SK-N-SH (cell line): ENCODE measurements at regions not wholly inside any gene's neighbourhood (a gene's known extent, or its start where the extent isn't known, plus 50 kb on each side); places are given as distances from the start of the nearest gene placed in this dataset.

Source experiments
- CTCF ChIA-PET: fragments of 300-600, 350-600 bp; formaldehyde crosslinking; extraction: SDS; loops from one replicate; lab custom pipeline; 2021; lab: Yijun Ruan, JAX
- POLR2A ChIA-PET: fragments of 350-600 bp; sonication (Branson Sonifier 250); formaldehyde crosslinking; extraction: SDS; loops from one replicate; lab custom pipeline; 2020; ENCODE audit warnings: antibody characterized with exemption, inconsistent platforms; lab: Yijun Ruan, JAX
- DNase-seq: peaks from one replicate; pipeline ENCODE4 v3.0.0; 2012
- H2AFZ ChIP-seq: fragments of 200-600 bp; sonication (generic); 2 replicates; pipeline ENCODE4 v1.8.1; 2016; ENCODE audit warnings: antibody characterized with exemption, mild to moderate bottlenecking, low read depth
- H3F3A ChIP-seq: fragments of 200-600 bp; sonication (generic); replicated peaks from 2 replicates; pipeline ENCODE3; 2016; ENCODE audit warnings: antibody characterized with exemption, mild to moderate bottlenecking; ENCODE audit not compliant: insufficient read depth
- H3K27ac ChIP-seq, 2 experiments: fragments of 200-500 bp in 1 of 2; fragments of 200-600 bp in 1 of 2; sonication (Bioruptor generic) in 1 of 2; sonication (generic), shearing (Covaris generic) in 1 of 2; 2 replicates each; pipeline versions ENCODE4 v1.5.1 to v1.6.1; 2014 to 2016; ENCODE audit warnings: low read depth in 2 of 2, inconsistent platforms in 1 of 2, low read length in 1 of 2, mild to moderate bottlenecking in 1 of 2, mixed read lengths in 1 of 2
- H3K27me3 ChIP-seq: fragments of 200-600 bp; sonication (generic), shearing (Covaris generic); 2 replicates; pipeline ENCODE4 v1.6.1; 2016; ENCODE audit warnings: mixed run types; ENCODE audit not compliant: insufficient read depth
- H3K36me3 ChIP-seq, 2 experiments: fragments of 200-500 bp in 1 of 2; fragments of 200-600 bp in 1 of 2; sonication (Bioruptor generic) in 1 of 2; sonication (generic) in 1 of 2; replicated peaks in 1 of 2; 2 replicates each; pipeline versions ENCODE3 to v1.5.1; 2014 to 2016; ENCODE audit warnings: low read length in 1 of 2, mild to moderate bottlenecking in 1 of 2; ENCODE audit not compliant: insufficient read depth in 2 of 2, control insufficient read depth in 1 of 2
- H3K4me1 ChIP-seq, 2 experiments: fragments of 200-500 bp in 1 of 2; fragments of 200-600 bp in 1 of 2; sonication (Bioruptor generic) in 1 of 2; sonication (generic), shearing (Covaris generic) in 1 of 2; 2 replicates each; pipeline versions ENCODE4 v1.5.1 to v1.6.1; 2014 to 2016; ENCODE audit warnings: low read depth in 1 of 2, low read length in 1 of 2, mixed run types in 1 of 2; ENCODE audit not compliant: insufficient read depth in 2 of 2, control insufficient read depth in 1 of 2
- H3K4me2 ChIP-seq: fragments of 200-600 bp; sonication (generic), shearing (Covaris generic); 2 replicates; pipeline ENCODE4 v1.6.1; 2017; ENCODE audit warnings: mixed run types
- H3K4me3 ChIP-seq, 2 experiments: fragments of 200-500 bp in 1 of 2; fragments of 200-600 bp in 1 of 2; sonication (Bioruptor generic) in 1 of 2; sonication (generic), shearing (Covaris generic) in 1 of 2; 2 replicates each; pipeline versions ENCODE4 v1.5.1 to v1.8.1; 2014 to 2016; ENCODE audit warnings: low read depth in 2 of 2, inconsistent platforms in 1 of 2, low read length in 1 of 2, mild to moderate bottlenecking in 1 of 2, mixed read lengths in 1 of 2, moderate library complexity in 1 of 2
- H3K79me2 ChIP-seq: fragments of 200-600 bp; sonication (generic); 2 replicates; pipeline ENCODE4 v1.8.1; 2017; ENCODE audit warnings: mild to moderate bottlenecking; ENCODE audit not compliant: insufficient read depth
- H3K9ac ChIP-seq: fragments of 200-600 bp; sonication (generic); 2 replicates; pipeline ENCODE4 v1.6.1; 2017; ENCODE audit warnings: mixed run types
- H3K9me2 ChIP-seq: fragments of 200-600 bp; sonication (generic); 2 replicates; pipeline ENCODE4 v1.6.1; 2017; ENCODE audit warnings: mixed run types
- H3K9me3 ChIP-seq: fragments of 200-600 bp; sonication (generic); 2 replicates; pipeline ENCODE4 v1.6.1; 2017; ENCODE audit warnings: mixed run types, mild to moderate bottlenecking, moderate library complexity
- H4K20me1 ChIP-seq: fragments of 200-600 bp; sonication (generic); 2 replicates; pipeline ENCODE4 v1.6.1; 2017; ENCODE audit warnings: mild to moderate bottlenecking, mixed run types; ENCODE audit not compliant: insufficient read depth
- CHD2 ChIP-seq: fragments of 150-350 bp; IDR thresholded peaks from 2 replicates; pipeline ENCODE4 v1.6.1; 2018; ENCODE audit warnings: low read length; ENCODE audit not compliant: partially characterized antibody
- CTCF ChIP-seq: fragments of 200-600 bp; sonication (generic); IDR thresholded peaks from 2 replicates; pipeline ENCODE4 v1.6.1; 2017; ENCODE audit warnings: antibody characterized with exemption, mild to moderate bottlenecking, moderate library complexity
- NFIC ChIP-seq: IDR thresholded peaks from 2 replicates; pipeline ENCODE4 v1.4.0; 2012; ENCODE audit warnings: borderline replicate concordance
- REST ChIP-seq: IDR thresholded peaks from 2 replicates; pipeline ENCODE4 v1.6.1; 2012; ENCODE audit warnings: mild to moderate bottlenecking, low read depth, low read length, moderate library complexity
- RFX5 ChIP-seq: IDR thresholded peaks from 2 replicates; pipeline ENCODE4 v1.6.1; 2012; ENCODE audit warnings: mild to moderate bottlenecking, improper control_type of control experiment, low read length
- RXRA ChIP-seq: IDR thresholded peaks from 2 replicates; pipeline ENCODE4 v1.4.0; 2012; ENCODE audit warnings: low read depth, mild to moderate bottlenecking, borderline replicate concordance
- SIN3A ChIP-seq: IDR thresholded peaks from 2 replicates; pipeline ENCODE4 v1.6.1; 2012; ENCODE audit warnings: low read depth, mild to moderate bottlenecking, low read length, moderate library complexity, borderline replicate concordance
- YY1 ChIP-seq: IDR thresholded peaks from 2 replicates; pipeline ENCODE4 v1.4.0; 2012; ENCODE audit warnings: low read depth, mild to moderate bottlenecking
- WGBS: methylation state at CpG from one replicate; pipeline ENCODE4 v1.1.6; 2017; ENCODE audit warnings: low lambda C conversion rate; 5-methylcytosine and 5-hydroxymethylcytosine counted together
- TF ChIP-seq, protein P1 (sequence below): IDR thresholded peaks from 2 replicates; pipeline ENCODE4; 2012

- Histone ChIP-seq H3K4me2 (no peak overlapping the region), H2AFZ (no peak overlapping the region), H3K4me1 (peaks cover 0 to 5% of the 10 kb centered on the region in 2 experiments; a peak in 2 of 4 replicates), H3K9ac (no peak overlapping the region), H3K9me3 (no peaks in the 10 kb centered on the region), H3K4me3 (no peak overlapping the region), H3K27ac (no peak overlapping the region), H3K9me2 (no peaks in the 10 kb centered on the region), H3K36me3 (no peaks in the 10 kb centered on the region), H3K79me2 (no peaks in the 10 kb centered on the region), H3F3A (peaks cover 5% of the 10 kb centered on the region), H3K27me3 (no peaks in the 10 kb centered on the region), H4K20me1 (no peaks in the 10 kb centered on the region)
- POLR2A ChIA-PET = no interaction called here
- CTCF ChIA-PET = interaction anchor here (0.6 to 4.1 kb wide), 24 partner anchors 10 to 854 kb away, joined by 3 to 69 read pairs (median 4); partner anchors contain the start of gene DKK2
- TF ChIP-seq REST (no peak), SIN3A (no peak), RFX5 (no peak)
- WGBS = 97% methylated on average over 3 of the region's 3 CpGs
- no peak for DNase-seq
Observed at GRCh38 chr4:107182347-107182746, 146.2 kb upstream of the DKK2 start.

DNA sequence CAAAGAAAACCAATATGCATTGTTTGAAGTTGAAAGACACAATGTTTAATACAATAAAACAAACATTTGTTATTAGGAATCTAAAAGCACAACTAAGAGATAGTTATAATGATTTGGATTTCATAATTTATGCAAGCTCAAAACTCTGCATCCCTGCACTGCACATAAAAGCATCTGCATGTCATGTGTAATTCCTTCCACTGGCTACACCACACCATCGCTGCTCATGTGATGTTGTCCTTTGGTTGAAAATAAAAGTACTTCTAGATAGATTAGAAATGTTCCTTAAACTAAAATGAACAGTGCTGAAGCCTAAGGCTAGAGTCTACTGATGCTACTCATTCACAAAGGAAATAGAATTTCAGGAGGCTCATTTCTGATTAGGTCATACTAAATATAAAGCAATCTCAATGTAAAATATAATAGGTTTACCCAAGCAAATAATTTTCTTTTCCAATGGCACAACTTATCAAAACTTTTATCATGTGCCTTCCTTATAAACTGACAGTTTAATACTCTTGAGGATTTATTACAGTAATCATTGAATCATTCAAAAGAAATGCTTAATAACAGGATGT, 130.8 kb upstream of the DKK2 start:
- no peak overlapping the region for H3K9ac ChIP-seq
- H4K20me1 ChIP-seq = no peaks in the 10 kb centered on the region
- H3K27me3 ChIP-seq = no peaks in the 10 kb centered on the region
- CTCF ChIA-PET = interaction anchor here (0.8 kb wide), 1 partner anchor 17 kb away, joined by 4 read pairs; no protein-coding TSS in a partner anchor
- H3K27ac ChIP-seq = no peak overlapping the region
- H3F3A ChIP-seq = no peaks in the 10 kb centered on the region
- POLR2A ChIA-PET = no interaction called here
- H3K4me1 ChIP-seq = peaks cover 0 to 6% of the 10 kb centered on the region in 2 experiments; a peak in 1 of 4 replicates
- DNase-seq = no peak
- peaks cover 7% of the 10 kb centered on the region for H3K9me3 ChIP-seq
- no peaks in the 10 kb centered on the region for H3K9me2 ChIP-seq
- H3K36me3 ChIP-seq = peaks cover 0 to under 1% of the 10 kb centered on the region in 2 experiments
- no peak overlapping the region for H3K4me3 ChIP-seq
- 100% methylated on average over 1 of the region's 1 CpG for WGBS
- H3K79me2 ChIP-seq = no peaks in the 10 kb centered on the region
- no peak overlapping the region for H2AFZ ChIP-seq
- H3K4me2 ChIP-seq = no peak overlapping the region
- TF ChIP-seq CHD2 (no peak), RXRA (no peak), CTCF (no peak), NFIC (no peak), YY1 (no peak)
- TF ChIP-seq, protein P1, sequence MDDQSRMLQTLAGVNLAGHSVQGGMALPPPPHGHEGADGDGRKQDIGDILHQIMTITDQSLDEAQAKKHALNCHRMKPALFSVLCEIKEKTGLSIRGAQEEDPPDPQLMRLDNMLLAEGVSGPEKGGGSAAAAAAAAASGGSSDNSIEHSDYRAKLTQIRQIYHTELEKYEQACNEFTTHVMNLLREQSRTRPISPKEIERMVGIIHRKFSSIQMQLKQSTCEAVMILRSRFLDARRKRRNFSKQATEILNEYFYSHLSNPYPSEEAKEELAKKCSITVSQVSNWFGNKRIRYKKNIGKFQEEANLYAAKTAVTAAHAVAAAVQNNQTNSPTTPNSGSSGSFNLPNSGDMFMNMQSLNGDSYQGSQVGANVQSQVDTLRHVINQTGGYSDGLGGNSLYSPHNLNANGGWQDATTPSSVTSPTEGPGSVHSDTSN = no peak
